ENCODE measurements at regions not wholly inside any gene's neighbourhood (a gene's known extent, or its start where the extent isn't known, plus 50 kb on each side); places are given as distances from the start of the nearest gene placed in this dataset.
"Not testable (repeated sequence)": the region's sequence is repeated elsewhere in the genome, so short reads cannot be mapped to it uniquely, and the experiment has no call there.

DNA sequence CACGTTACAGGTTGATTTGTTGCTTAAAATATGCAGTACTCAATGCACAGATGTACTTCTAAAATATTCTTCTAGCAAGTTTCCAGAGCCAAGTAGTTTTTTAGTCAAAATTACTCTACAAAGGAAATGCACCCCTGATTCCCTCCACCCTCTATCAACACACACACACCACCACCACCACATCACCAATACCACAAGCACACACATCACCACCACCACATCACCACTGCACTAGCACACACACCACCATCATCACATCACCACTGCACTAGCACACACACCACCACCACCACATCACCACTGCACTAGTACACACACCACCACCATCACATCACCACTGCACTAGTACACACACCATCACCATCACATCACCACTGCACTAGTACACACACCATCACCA lies 105.2 kb upstream of the FRG1 start:
- no peak overlapping the region for H3K4me3 ChIP-seq (ENCODE audit: control insufficient read depth, low read depth, low read length)
- no peak for DNase-seq (ENCODE audit: low read depth)
- TF ChIP-seq, protein P1, sequence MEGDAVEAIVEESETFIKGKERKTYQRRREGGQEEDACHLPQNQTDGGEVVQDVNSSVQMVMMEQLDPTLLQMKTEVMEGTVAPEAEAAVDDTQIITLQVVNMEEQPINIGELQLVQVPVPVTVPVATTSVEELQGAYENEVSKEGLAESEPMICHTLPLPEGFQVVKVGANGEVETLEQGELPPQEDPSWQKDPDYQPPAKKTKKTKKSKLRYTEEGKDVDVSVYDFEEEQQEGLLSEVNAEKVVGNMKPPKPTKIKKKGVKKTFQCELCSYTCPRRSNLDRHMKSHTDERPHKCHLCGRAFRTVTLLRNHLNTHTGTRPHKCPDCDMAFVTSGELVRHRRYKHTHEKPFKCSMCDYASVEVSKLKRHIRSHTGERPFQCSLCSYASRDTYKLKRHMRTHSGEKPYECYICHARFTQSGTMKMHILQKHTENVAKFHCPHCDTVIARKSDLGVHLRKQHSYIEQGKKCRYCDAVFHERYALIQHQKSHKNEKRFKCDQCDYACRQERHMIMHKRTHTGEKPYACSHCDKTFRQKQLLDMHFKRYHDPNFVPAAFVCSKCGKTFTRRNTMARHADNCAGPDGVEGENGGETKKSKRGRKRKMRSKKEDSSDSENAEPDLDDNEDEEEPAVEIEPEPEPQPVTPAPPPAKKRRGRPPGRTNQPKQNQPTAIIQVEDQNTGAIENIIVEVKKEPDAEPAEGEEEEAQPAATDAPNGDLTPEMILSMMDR (IDR thresholded peaks at IDR 0.05; ENCODE audit: control insufficient read depth, insufficient read depth, low read depth, low read length, missing control alignments) = no peak

DNA sequence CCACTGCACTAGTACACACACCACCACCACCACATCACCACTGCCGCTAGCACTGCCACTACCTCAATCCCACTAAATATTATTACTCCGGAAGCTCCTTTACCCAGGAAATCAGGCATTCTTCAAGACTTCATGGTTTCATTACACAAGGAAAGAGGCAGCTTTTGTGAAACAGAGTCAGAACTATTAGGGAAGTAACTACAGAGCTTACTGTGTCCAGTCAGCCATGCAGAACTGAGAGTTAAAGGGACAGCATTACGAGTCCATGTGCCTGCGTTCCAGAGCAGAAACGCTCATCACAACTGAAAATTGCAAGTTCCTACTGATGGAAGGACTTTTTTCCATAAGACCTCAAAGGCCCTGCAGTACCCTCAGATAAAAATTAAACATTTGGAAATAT lies 103.2 kb upstream of the FRG1 start:
- TF ChIP-seq, protein P1 (IDR thresholded peaks at IDR 0.05; ENCODE audit: control insufficient read depth, insufficient read depth, low read depth, low read length, missing control alignments) = no peak
- no peak for DNase-seq (ENCODE audit: low read depth)
- H3K4me3 ChIP-seq (ENCODE audit: control insufficient read depth, low read depth, low read length) = no peak overlapping the region

DNA sequence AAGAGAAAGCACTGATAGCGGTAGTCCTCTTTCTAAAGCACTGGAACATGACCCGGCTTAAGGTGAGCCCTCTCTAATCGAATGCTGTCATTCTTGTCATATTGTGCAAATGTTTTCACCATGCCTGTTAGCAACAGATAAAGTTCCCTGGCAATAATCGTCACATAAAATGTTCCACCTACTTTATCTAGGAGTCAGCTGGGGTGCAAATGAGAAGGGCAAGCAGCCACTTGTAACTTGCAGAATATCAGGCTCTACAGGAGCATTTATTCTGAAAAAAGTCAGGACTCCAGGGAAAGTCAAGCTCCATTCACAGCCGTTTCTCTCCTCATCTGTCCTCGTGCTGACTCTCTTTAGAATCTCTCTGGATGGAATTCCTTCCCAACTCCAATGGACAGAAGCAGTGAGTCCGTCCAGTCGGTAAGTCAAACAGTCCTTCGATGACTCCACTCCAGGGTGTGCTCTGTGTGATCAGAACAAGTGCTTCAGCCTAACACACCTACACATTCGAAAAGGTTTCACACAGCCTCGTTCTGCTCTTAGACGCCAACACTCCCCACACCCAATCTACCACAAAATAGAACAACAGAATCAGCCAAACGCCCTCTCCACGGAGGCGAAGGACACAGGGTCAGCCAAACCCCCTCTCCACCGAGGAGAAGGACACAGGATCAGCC lies 101.7 kb upstream of the FRG1 start:
- TF ChIP-seq, protein P1 (IDR thresholded peaks at IDR 0.05; ENCODE audit: control insufficient read depth, insufficient read depth, low read depth, low read length, missing control alignments) = no peak
- no peak for DNase-seq (ENCODE audit: low read depth)
- H3K4me3 ChIP-seq (ENCODE audit: control insufficient read depth, low read depth, low read length) = no peak overlapping the region

DNA sequence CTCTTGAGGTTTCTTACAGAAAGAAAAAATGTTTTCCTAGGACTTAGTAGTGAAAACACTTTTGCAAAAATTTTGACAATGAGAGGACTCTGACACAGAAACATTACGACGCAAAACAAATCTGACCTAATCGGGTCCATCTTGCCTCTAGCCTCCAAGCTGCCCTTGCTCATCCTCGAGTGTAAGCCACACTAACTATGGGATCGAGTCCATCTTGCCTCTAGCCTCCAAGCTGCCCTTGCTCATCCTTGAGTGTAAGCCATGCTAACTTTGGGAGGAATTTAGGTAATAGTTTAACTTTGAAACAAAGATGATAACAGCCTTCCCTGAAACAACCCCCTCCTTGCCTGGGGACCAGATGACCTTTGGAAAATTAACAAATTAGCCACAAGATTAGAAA lies 100.3 kb upstream of the FRG1 start:
- TF ChIP-seq, protein P1 (IDR thresholded peaks at IDR 0.05; ENCODE audit: control insufficient read depth, insufficient read depth, low read depth, low read length, missing control alignments) = no peak
- no peak overlapping the region for H3K4me3 ChIP-seq (ENCODE audit: control insufficient read depth, low read depth, low read length)
- DNase-seq (ENCODE audit: low read depth) = no peak

DNA sequence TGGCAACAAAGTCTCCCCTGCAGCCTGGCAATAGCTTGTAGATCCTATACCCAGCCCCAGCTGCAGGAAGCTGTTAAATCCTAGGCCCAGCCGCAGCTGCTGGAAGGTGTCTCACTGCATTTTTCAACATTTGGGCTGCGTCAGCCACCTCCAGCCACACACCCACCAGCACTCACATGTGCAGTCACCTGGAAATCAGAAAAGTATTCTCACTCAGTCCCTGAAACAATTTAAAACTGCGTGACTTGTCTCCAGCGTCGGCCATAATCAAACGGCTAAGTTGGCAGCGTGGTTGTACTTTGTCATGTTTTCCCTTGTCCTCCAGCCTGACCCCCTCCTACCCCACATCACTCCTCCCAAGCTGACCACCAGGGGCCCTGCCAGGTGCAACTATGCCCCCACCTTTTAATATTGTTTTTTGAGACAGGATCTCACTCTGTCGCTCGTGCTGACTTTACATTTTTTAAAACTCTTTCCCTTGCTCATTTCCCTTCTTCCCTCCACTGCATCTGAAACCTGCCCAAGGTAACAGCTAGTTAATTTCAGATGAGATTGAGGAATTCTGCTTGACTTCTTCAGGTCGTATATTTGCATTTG lies 97.2 kb upstream of the FRG1 start:
- H3K4me3 ChIP-seq (ENCODE audit: control insufficient read depth, low read depth, low read length) = no peak overlapping the region
- TF ChIP-seq, protein P1 (IDR thresholded peaks at IDR 0.05; ENCODE audit: control insufficient read depth, insufficient read depth, low read depth, low read length, missing control alignments) = no peak
- no peak for DNase-seq (ENCODE audit: low read depth)

DNA sequence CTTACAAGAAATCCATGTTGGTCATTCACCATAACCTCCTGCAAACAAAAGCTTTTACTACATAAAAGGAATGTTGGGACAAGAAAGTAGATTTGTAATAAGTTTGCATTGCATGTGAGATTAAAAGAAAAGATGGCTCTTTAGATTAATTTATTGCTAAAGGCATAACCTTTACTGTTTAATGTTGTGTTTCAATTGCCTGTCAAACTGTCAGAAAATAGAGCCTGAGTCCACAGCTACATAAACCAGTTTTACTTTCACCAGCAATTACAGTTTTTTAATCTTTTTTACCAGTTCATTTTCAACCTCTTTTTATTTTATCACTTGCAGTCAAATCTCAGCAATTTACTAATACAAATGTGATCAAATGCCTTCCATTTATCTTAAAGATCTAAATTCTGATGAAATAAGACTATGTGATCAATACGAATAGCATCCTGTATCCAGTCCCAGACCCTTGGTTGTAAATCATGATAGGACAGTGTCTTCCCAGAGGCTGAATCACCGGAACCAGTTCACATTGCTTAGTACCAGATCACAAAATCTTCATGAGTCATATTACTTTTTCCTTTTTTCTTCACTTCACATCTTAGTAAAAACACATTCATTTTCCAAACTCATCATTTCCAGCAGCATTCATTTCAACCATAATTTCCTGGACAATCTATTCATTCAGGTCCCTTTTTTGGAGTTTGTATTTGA lies 95.4 kb upstream of the FRG1 start:
- TF ChIP-seq, protein P1 (IDR thresholded peaks at IDR 0.05; ENCODE audit: control insufficient read depth, insufficient read depth, low read depth, low read length, missing control alignments) = no peak
- DNase-seq (ENCODE audit: low read depth) = no peak
- H3K4me3 ChIP-seq (ENCODE audit: control insufficient read depth, low read depth, low read length) = no peak overlapping the region

DNA sequence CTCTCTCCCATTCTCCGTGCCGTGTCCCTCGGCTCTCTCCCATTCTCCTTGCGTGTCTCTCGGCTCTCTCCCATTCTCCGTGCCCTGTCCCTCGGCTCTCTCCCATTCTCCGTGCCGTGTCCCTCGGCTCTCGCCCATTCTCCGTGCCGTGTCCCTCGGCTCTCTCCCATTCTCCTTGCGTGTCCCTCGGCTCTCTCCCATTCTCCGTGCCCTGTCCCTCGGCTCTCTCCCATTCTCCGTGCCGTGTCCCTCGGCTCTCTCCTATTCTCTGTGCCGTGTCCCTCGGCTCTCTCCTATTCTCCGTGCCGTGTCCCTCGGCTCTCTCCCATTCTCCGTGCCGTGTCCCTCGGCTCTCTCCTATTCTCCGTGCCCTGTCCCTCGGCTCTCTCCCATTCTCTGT lies 94.6 kb upstream of the FRG1 start:
- DNase-seq (ENCODE audit: low read depth); H3K4me3 ChIP-seq (ENCODE audit: control insufficient read depth, low read depth, low read length): not testable (repeated sequence)

DNA sequence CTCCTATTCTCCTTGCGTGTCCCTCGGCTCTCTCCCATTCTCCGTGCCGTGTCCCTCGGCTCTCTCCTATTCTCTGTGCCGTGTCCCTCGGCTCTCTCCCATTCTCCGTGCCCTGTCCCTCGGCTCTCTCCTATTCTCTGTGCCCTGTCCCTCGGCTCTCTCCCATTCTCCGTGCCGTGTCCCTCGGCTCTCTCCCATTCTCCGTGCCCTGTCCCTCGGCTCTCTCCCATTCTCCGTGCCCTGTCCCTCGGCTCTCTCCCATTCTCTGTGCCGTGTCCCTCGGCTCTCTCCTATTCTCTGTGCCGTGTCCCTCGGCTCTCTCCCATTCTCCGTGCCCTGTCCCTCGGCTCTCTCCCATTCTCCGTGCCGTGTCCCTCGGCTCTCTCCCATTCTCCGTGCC lies 94.1 kb upstream of the FRG1 start:
- not testable (repeated sequence) for DNase-seq (ENCODE audit: low read depth); H3K4me3 ChIP-seq (ENCODE audit: control insufficient read depth, low read depth, low read length)

DNA sequence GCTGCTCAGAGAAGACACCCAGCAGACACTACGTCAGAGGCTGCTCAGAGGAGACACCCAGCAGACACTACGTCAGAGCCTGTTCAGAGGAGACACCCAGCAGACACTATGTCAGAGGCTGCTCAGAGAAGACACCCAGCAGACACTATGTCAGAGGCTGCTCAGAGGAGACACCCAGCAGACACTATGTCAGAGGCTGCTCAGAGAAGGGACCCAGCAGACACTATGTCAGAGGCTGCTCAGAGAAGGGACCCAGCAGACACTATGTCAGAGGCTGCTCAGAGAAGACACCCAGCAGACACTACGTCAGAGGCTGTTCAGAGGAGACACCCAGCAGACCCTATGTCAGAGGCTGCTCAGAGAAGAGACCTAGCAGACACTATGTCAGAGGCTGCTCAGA lies 92.0 kb upstream of the FRG1 start:
- H3K4me3 ChIP-seq (ENCODE audit: control insufficient read depth, low read depth, low read length); DNase-seq (ENCODE audit: low read depth): not testable (repeated sequence)

All from AG09309 (cell line).